KMS-11 (cell line): ENCODE measurements at regions not wholly inside any gene's neighbourhood (a gene's known extent, or its start where the extent isn't known, plus 50 kb on each side); places are given as distances from the start of the nearest gene placed in this dataset.

Experiments
- H2AFZ ChIP-seq: fragments of 200-600 bp; sonication (generic); 2 replicates; pipeline ENCODE4 v1.6.1; 2016; ENCODE audit warnings: antibody characterized with exemption, mixed run types, low read depth
- H3K27ac ChIP-seq: fragments of 200-600 bp; sonication (generic); 2 replicates; pipeline ENCODE4 v1.6.1; 2016; ENCODE audit warnings: mild to moderate bottlenecking, mixed run types
- H3K27me3 ChIP-seq: fragments of 200-600 bp; sonication (generic); 2 replicates; pipeline ENCODE4 v1.6.1; 2017; ENCODE audit warnings: mild to moderate bottlenecking, low read depth, mixed run types, moderate library complexity; ENCODE audit not compliant: insufficient read depth
- H3K36me3 ChIP-seq: fragments of 200-600 bp; sonication (generic); 2 replicates; pipeline ENCODE4 v1.6.1; 2017; ENCODE audit warnings: mild to moderate bottlenecking, mixed run types; ENCODE audit not compliant: insufficient read depth
- H3K4me1 ChIP-seq: fragments of 200-600 bp; sonication (generic); 2 replicates; pipeline ENCODE4 v1.6.1; 2016; ENCODE audit warnings: mild to moderate bottlenecking, low read depth, mixed run types; ENCODE audit not compliant: poor library complexity, severe bottlenecking
- H3K4me2 ChIP-seq: fragments of 200-600 bp; sonication (generic); 2 replicates; pipeline ENCODE4 v1.7.0; 2016; ENCODE audit warnings: mild to moderate bottlenecking, mixed run types
- H3K4me3 ChIP-seq: fragments of 200-600 bp; sonication (generic); IDR thresholded peaks from 2 replicates; pipeline ENCODE4 v1.6.1; 2017; ENCODE audit warnings: low read depth, low read length, mixed read lengths; ENCODE audit not compliant: insufficient read depth
- H3K79me2 ChIP-seq: fragments of 200-600 bp; sonication (generic); 2 replicates; pipeline ENCODE4 v1.6.1; 2016; ENCODE audit warnings: low read depth, mixed run types; ENCODE audit not compliant: insufficient read depth
- H3K9ac ChIP-seq: fragments of 200-600 bp; sonication (generic); 2 replicates; pipeline ENCODE4 v1.6.1; 2016; ENCODE audit warnings: mild to moderate bottlenecking, mixed run types
- H4K20me1 ChIP-seq: fragments of 200-600 bp; sonication (generic); 2 replicates; pipeline ENCODE4 v1.6.1; 2016; ENCODE audit warnings: mild to moderate bottlenecking, mixed run types; ENCODE audit not compliant: insufficient read depth
- CTCF ChIP-seq: fragments of 200-600 bp; sonication (generic); conservative IDR thresholded peaks from 2 replicates; pipeline ENCODE4 v1.6.1; 2017; ENCODE audit warnings: low read depth, mild to moderate bottlenecking, antibody characterized with exemption, low read length, moderate library complexity, mixed read lengths

GRCh38 chr6:56311533-56312448 is 64.4 kb upstream of the COL21A1 start:
- no peaks in the 10 kb centered on the region for H4K20me1 ChIP-seq
- H3K9ac ChIP-seq = no peak overlapping the region
- H3K4me2 ChIP-seq = no peak overlapping the region
- no peaks in the 10 kb centered on the region for H3K36me3 ChIP-seq
- no peak overlapping the region for H2AFZ ChIP-seq
- H3K4me1 ChIP-seq = peaks cover 8% of the 10 kb centered on the region
- no peak overlapping the region for H3K27ac ChIP-seq
- no peak for TF ChIP-seq CTCF
- H3K79me2 ChIP-seq = no peaks in the 10 kb centered on the region
- no peaks in the 10 kb centered on the region for H3K27me3 ChIP-seq
- H3K4me3 ChIP-seq = no peak overlapping the region

GRCh38 chr6:56311061-56311460 is 63.7 kb upstream of the COL21A1 start:
- Histone ChIP-seq H3K79me2 (no peaks in the 10 kb centered on the region), H3K4me2 (no peak overlapping the region), H3K4me1 (peaks cover 8% of the 10 kb centered on the region), H3K27me3 (no peaks in the 10 kb centered on the region), H3K4me3 (no peak overlapping the region), H2AFZ (no peak overlapping the region), H3K9ac (no peak overlapping the region), H3K27ac (no peak overlapping the region), H4K20me1 (no peaks in the 10 kb centered on the region), H3K36me3 (no peaks in the 10 kb centered on the region)
- no peak for TF ChIP-seq CTCF

- H3K27me3 ChIP-seq = no peaks in the 10 kb centered on the region
- no peaks in the 10 kb centered on the region for H4K20me1 ChIP-seq
- H3K9ac ChIP-seq = no peak overlapping the region
- no peak overlapping the region for H3K4me3 ChIP-seq
- H3K4me1 ChIP-seq = peaks cover 7% of the 10 kb centered on the region
- H3K27ac ChIP-seq = no peak overlapping the region
- no peak overlapping the region for H3K4me2 ChIP-seq
- H2AFZ ChIP-seq = no peak overlapping the region
- no peaks in the 10 kb centered on the region for H3K36me3 ChIP-seq
- H3K79me2 ChIP-seq = no peaks in the 10 kb centered on the region
- no peak for TF ChIP-seq CTCF
Measured at GRCh38 chr6:56310241-56310640, 62.9 kb upstream of the COL21A1 start.

GRCh38 chr6:56299916-56300315 is 52.5 kb upstream of the COL21A1 start:
- H3K4me2 ChIP-seq = no peak overlapping the region
- TF ChIP-seq CTCF = no peak
- no peaks in the 10 kb centered on the region for H3K27me3 ChIP-seq
- H4K20me1 ChIP-seq = no peaks in the 10 kb centered on the region
- H3K4me1 ChIP-seq = no peaks in the 10 kb centered on the region
- no peak overlapping the region for H3K27ac ChIP-seq
- no peaks in the 10 kb centered on the region for H3K79me2 ChIP-seq
- H3K9ac ChIP-seq = no peak overlapping the region
- H2AFZ ChIP-seq = no peak overlapping the region
- H3K4me3 ChIP-seq = no peak overlapping the region
- no peaks in the 10 kb centered on the region for H3K36me3 ChIP-seq
